Activated naive CD4-positive, alpha-beta T cell treated with anti-CD3 and anti-CD28 coated beads, Interleukin-2, amount 10 ng/mL, durations not matched to agents 7 days and 5 days (primary cell): ENCODE measurements at regions not wholly inside any gene's neighbourhood (a gene's known extent, or its start where the extent isn't known, plus 50 kb on each side); places are given as distances from the start of the nearest gene placed in this dataset.

Experiments used
- CTCF ChIA-PET: fragments of 350-600 bp; sonication (Branson Sonifier 250); formaldehyde crosslinking; loops from one replicate; lab custom pipeline; 2021; ENCODE audit warnings: antibody characterized with exemption; lab: Charles Lee
- DNase-seq: peaks from one replicate; pipeline ENCODE4 v3.0.0-alpha.2; 2020
- H3K27ac Mint-ChIP-seq: one replicate; pipeline ENCODE4 v1.8.0; 2021; ENCODE audit warnings: mild to moderate bottlenecking, moderate library complexity, mixed read lengths
- H3K27me3 Mint-ChIP-seq: one replicate; pipeline ENCODE4 v1.8.0; 2021; ENCODE audit warnings: mild to moderate bottlenecking, mixed read lengths
- H3K36me3 Mint-ChIP-seq: one replicate; pipeline ENCODE4 v1.8.0; 2021; ENCODE audit warnings: mixed read lengths
- H3K4me1 Mint-ChIP-seq: one replicate; pipeline ENCODE4 v1.8.0; 2021; ENCODE audit warnings: mixed read lengths
- H3K4me3 Mint-ChIP-seq: one replicate; pipeline ENCODE4 v1.8.0; 2021; ENCODE audit warnings: mild to moderate bottlenecking, moderate library complexity, mixed read lengths
- H3K9me3 Mint-ChIP-seq: one replicate; pipeline ENCODE4 v1.8.0; 2021; ENCODE audit warnings: mixed read lengths

DNA sequence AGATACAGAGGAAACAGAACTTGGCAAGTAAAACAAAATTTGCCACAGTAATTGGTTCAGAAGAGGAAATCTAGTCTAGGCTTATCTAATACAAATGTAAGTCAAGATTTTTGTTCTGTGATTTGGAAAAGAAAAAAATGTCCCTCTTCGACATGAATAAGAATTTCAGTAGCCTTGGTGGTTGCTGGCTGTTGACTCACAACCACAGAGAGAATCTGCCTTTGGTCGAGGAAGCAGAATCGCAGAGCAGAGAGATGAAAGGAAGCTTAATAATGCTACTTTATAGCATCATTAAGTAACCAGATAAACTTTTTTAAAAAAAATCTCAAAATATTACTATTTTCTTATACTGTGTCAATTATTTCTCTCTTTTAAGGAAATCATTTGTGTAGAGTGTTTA, 1096.6 kb downstream of the FLRT2 start:
- H3K9me3 Mint-ChIP-seq = peaks cover 4% of the 10 kb centered on the region
- no peaks in the 10 kb centered on the region for H3K36me3 Mint-ChIP-seq
- H3K4me1 Mint-ChIP-seq = no peaks in the 10 kb centered on the region
- DNase-seq = no peak
- no peak overlapping the region for H3K4me3 Mint-ChIP-seq
- CTCF ChIA-PET = no interaction called here
- H3K27me3 Mint-ChIP-seq = no peaks in the 10 kb centered on the region
- no peak overlapping the region for H3K27ac Mint-ChIP-seq

DNA sequence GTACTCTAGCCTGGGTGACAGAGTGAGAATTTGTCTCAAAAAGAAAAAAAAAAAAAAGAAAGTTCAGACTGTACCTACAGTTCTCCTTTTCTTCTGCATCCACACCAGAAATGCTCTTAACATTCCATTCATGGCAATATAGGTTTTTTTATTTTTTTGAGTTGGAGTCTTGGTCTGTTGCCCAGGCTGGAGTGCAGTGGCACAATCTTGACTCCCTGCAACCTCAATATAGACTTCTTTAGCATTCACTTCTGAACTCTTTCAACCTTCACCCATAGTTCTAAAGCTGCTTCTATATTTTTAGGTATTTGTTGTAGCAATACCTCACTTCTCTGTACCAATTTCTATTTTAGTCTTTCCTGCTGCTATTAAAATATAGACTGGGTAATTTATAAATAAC, 1095.7 kb downstream of the FLRT2 start:
- Mint-ChIP-seq H3K4me1 (no peaks in the 10 kb centered on the region), H3K36me3 (no peaks in the 10 kb centered on the region), H3K9me3 (peaks cover 4% of the 10 kb centered on the region), H3K27me3 (no peaks in the 10 kb centered on the region), H3K27ac (no peak overlapping the region), H3K4me3 (no peak overlapping the region)
- CTCF ChIA-PET = no interaction called here
- no peak for DNase-seq

DNA sequence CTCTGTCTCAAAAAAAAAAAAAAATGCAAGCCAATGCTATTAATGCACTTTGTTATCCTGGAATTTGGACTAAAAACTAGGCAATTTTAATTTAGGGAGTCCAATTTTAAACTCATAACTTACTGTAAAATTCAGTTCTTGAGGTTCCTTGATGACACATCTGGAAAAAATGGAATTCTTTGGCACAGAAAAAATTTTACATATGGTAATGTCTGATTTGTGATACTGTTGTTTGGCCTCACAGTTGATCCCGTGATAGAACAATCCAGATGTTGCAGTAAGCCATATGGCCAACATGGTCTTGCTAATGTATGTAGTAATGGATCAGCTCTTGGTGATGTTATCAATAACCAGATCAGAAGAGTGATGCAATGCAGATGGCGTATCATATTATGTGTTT, 1089.8 kb downstream of the FLRT2 start:
- Mint-ChIP-seq H3K27me3 (no peaks in the 10 kb centered on the region), H3K9me3 (peaks cover 2% of the 10 kb centered on the region), H3K27ac (no peak overlapping the region), H3K4me1 (no peaks in the 10 kb centered on the region), H3K4me3 (no peak overlapping the region), H3K36me3 (no peaks in the 10 kb centered on the region)
- CTCF ChIA-PET = no interaction called here
- DNase-seq = no peak

DNA sequence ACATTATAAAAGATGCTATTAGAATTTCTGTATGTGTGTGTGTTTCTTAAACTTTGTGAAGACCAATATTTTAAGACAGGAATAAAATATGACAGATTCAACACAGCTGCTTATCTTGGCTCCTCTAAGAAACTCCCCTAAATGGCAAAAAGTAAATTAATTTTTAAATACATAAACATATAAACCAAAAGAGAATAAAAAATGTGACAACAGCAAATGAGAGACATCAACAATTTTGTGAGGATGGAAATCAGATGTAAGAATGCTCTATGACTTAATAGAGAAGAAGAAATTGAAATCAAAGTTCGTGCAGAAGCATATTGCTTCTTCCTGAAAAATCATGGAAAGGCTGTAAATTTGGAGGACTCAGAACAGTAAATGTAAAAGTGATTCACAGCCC, 1083.8 kb downstream of the FLRT2 start:
- Mint-ChIP-seq H3K9me3 (peaks cover 2% of the 10 kb centered on the region), H3K27me3 (no peaks in the 10 kb centered on the region), H3K4me3 (no peak overlapping the region), H3K36me3 (no peaks in the 10 kb centered on the region), H3K27ac (no peak overlapping the region), H3K4me1 (no peaks in the 10 kb centered on the region)
- DNase-seq = no peak
- CTCF ChIA-PET = no interaction called here

DNA sequence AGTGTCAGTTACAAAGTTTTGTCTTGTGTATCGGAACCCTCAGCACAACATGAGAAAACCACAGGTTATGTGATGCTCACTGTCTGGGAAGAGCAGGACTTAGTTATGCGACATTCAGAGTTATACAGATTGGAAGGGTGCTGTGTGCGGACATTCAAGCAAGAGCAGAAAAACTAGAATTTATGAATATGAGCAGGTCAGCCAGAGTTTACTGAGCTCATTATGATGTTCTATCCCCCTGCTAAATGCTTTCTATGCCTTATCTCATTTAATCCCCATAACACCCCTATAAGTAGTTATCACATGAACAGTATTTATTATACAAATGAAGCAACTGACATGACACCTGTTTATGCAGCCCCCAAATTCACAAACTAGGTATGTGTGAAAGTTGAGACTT, 1083.2 kb downstream of the FLRT2 start:
- H3K27me3 Mint-ChIP-seq = no peaks in the 10 kb centered on the region
- DNase-seq = no peak
- CTCF ChIA-PET = no interaction called here
- no peak overlapping the region for H3K4me3 Mint-ChIP-seq
- H3K27ac Mint-ChIP-seq = no peak overlapping the region
- H3K4me1 Mint-ChIP-seq = no peaks in the 10 kb centered on the region
- no peaks in the 10 kb centered on the region for H3K36me3 Mint-ChIP-seq
- peaks cover 2% of the 10 kb centered on the region for H3K9me3 Mint-ChIP-seq

DNA sequence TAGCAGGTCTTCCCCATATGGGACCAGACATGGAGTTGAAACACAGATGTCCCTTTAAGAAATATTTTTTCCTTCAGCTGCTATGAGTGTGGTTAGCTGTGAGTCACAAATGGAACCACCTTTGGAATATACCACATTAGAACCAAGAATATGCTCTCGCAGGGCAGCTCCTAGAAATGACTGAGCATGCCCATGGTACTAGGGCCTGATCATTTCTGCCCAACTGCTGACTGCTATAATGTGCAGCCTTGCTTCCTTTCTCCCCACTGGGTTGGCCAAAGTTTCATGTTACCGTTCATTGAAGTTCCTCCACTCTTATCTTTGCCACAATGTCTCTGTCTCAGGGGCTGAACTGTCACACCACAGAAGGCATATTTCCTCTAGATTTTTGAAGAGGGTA, 1074.6 kb downstream of the FLRT2 start:
- Mint-ChIP-seq H3K9me3 (peaks cover 11% of the 10 kb centered on the region), H3K27ac (no peak overlapping the region), H3K36me3 (no peaks in the 10 kb centered on the region), H3K4me1 (no peaks in the 10 kb centered on the region), H3K4me3 (no peak overlapping the region), H3K27me3 (no peaks in the 10 kb centered on the region)
- CTCF ChIA-PET = no interaction called here
- DNase-seq = no peak

DNA sequence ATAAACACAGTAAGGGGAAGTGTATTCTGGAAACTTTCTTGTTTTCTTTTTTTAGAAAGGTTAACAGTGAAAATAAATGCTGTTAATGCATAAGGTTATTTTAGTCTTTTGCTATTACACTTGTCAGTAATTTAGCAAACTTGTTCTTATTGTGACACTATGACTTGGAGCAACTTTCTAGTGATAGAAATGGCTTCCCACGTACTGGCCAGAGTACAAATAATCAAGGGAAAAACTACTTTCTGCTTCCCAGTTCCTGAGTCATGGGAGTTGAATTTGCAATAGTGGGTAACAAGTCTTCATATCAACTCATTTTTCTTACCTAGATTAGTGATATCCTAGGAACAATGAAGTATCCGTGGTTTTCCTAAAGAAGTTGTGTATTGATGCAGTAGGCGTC, 1072.3 kb downstream of the FLRT2 start:
- Mint-ChIP-seq H3K27me3 (no peaks in the 10 kb centered on the region), H3K36me3 (no peaks in the 10 kb centered on the region), H3K4me3 (no peak overlapping the region), H3K27ac (no peak overlapping the region), H3K4me1 (no peaks in the 10 kb centered on the region), H3K9me3 (peaks cover 11% of the 10 kb centered on the region)
- DNase-seq = no peak
- CTCF ChIA-PET = no interaction called here

DNA sequence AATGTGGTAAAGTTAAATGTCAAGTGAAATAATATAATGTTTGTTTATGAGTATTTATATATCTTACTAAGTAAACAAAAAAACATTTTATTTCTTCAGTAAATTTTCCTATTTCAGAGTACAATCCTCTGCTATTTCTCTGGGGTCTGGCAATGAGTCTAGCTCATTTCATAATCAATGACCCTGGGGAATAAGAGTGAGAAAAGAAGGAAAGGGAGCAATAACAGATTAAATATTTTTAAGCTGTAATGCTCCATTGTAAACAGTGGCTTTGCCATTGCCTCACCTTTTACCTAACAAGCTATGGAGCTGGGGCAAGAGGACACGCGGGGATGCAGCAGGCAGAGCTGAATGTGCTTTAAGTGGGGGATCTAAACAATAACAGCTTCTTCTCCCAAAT, 1071.9 kb downstream of the FLRT2 start:
- DNase-seq = no peak
- H3K36me3 Mint-ChIP-seq = no peaks in the 10 kb centered on the region
- no peak overlapping the region for H3K27ac Mint-ChIP-seq
- peaks cover 11% of the 10 kb centered on the region for H3K9me3 Mint-ChIP-seq
- no peaks in the 10 kb centered on the region for H3K4me1 Mint-ChIP-seq
- no peaks in the 10 kb centered on the region for H3K27me3 Mint-ChIP-seq
- H3K4me3 Mint-ChIP-seq = no peak overlapping the region
- CTCF ChIA-PET = no interaction called here

DNA sequence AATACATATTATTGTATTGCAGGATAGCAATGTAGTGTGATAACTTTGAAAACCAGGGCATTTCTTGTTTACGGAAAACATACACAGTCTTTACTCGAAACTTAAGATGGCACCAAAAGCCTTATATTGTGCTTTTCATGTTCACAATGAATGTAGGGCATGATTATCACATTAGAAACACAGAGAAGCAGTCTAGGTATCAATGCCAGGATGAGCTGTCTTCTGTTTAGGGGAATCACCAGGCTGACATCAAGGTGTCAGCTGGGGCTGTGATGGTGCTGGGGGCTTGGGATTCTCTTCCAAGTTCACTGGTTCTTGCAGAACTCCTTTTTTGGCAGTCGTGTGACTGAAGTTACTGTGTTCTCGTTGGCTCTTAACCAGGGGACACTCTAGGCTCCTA, 1067.3 kb downstream of the FLRT2 start:
- CTCF ChIA-PET = no interaction called here

DNA sequence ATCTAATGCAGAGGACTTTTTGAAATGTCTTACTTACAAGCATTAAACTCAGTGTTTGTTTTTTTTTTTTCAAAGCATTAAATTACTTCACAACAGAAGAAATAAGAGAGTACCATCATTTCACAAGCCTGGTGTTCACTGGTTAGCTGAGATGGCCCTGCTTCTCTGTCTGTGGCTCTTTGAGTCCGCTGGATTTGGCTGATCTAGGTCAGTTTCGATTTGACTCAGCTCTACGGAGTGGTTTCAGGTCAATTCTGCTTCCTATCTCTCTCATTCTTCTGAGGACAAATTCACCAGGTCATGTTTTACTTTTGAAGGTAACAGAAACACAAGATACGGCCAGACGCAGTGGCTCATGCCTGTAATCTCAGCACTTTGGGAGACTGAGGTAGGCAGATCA, 1066.1 kb downstream of the FLRT2 start:
- Mint-ChIP-seq H3K4me1 (no peaks in the 10 kb centered on the region), H3K36me3 (no peaks in the 10 kb centered on the region), H3K27ac (no peak overlapping the region), H3K4me3 (no peak overlapping the region), H3K27me3 (no peaks in the 10 kb centered on the region), H3K9me3 (peaks cover 6% of the 10 kb centered on the region)
- no peak for DNase-seq
- CTCF ChIA-PET = no interaction called here

More for the DNA sequence above, 1067.3 kb downstream of the FLRT2 start:
- Mint-ChIP-seq H3K4me1 (no peaks in the 10 kb centered on the region), H3K9me3 (peaks cover 6% of the 10 kb centered on the region), H3K36me3 (no peaks in the 10 kb centered on the region), H3K27me3 (no peaks in the 10 kb centered on the region), H3K4me3 (no peak overlapping the region), H3K27ac (no peak overlapping the region)
- DNase-seq = no peak

DNA sequence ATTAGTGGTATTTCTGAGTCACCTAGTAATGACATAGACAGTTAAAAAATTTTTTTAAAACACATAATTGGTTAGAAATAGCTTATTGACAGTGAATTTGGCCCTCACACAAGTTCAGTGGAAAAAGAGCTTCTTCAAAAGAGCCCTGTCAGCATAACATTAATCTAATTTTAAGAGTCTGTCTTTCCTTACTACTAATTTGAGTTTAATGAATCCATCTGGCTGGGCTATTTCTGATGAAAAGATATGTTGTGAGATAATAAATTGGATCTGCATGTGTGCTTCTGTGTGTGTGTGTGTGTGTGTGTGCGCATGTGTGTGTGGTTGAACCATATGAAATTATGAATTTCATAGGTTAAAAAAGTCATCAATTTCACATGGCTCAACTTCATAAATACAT, 1045.2 kb downstream of the FLRT2 start:
- no peak overlapping the region for H3K27ac Mint-ChIP-seq
- H3K4me3 Mint-ChIP-seq = no peak overlapping the region
- H3K36me3 Mint-ChIP-seq = no peaks in the 10 kb centered on the region
- CTCF ChIA-PET = no interaction called here
- peaks cover 4% of the 10 kb centered on the region for H3K9me3 Mint-ChIP-seq
- no peaks in the 10 kb centered on the region for H3K4me1 Mint-ChIP-seq
- H3K27me3 Mint-ChIP-seq = no peaks in the 10 kb centered on the region
- DNase-seq = no peak

DNA sequence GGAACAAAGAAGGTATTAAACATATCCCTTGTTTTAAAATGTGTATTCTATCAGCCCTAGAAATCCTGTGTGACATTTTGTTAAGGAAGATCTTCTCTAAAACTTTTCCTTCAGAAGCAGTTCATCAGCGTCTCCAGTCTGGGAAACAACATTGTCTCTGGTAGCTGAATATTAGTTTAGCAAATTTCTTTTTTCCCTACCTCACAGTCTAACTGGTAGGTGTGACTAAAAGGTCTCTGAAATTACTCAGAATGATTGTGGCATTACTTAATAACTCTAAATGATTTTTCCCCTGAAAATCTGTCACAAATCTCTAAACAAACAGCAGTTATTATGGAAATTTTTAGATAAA, 1044.8 kb downstream of the FLRT2 start:
- CTCF ChIA-PET = no interaction called here
- Mint-ChIP-seq H3K27ac (no peak overlapping the region), H3K4me3 (no peak overlapping the region), H3K9me3 (peaks cover 4% of the 10 kb centered on the region), H3K27me3 (no peaks in the 10 kb centered on the region), H3K36me3 (no peaks in the 10 kb centered on the region), H3K4me1 (no peaks in the 10 kb centered on the region)
- DNase-seq = no peak

DNA sequence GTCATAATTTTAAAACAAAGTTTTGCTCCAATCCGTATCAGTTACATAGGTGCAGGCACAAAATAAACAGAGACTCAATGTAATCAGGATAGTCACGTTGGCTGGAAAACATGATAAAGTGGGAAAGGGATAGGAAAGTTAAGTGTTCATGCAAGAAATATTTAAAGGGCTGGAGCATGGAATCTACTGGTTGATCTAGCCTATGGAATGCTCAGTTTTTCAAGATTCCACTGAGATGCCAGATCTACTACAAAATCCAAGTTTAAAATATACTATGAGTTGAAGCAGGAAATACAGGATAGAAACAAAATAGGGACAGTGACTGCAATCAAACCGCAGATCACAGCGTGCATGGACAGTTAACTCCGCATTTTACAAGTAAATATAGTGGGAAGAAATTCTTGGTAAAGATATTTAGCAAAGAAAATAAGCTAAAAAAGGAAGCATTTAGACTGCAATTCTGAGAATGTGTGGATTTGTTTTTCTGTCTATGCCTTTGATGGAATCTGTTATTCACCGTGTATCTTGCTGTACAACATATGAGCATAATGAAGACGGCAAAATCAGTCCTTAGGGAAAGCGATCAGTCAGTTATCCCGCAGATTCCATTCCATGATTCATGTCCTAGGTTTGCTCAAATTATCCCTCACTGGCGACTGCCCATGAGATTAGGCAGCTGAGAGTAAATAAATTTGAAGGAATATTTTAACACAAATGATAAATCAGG, 1044.3 kb downstream of the FLRT2 start:
- H3K36me3 Mint-ChIP-seq = no peaks in the 10 kb centered on the region
- CTCF ChIA-PET = no interaction called here
- DNase-seq = no peak
- no peak overlapping the region for H3K27ac Mint-ChIP-seq
- no peaks in the 10 kb centered on the region for H3K4me1 Mint-ChIP-seq
- no peak overlapping the region for H3K4me3 Mint-ChIP-seq
- no peaks in the 10 kb centered on the region for H3K27me3 Mint-ChIP-seq
- peaks cover 4% of the 10 kb centered on the region for H3K9me3 Mint-ChIP-seq

DNA sequence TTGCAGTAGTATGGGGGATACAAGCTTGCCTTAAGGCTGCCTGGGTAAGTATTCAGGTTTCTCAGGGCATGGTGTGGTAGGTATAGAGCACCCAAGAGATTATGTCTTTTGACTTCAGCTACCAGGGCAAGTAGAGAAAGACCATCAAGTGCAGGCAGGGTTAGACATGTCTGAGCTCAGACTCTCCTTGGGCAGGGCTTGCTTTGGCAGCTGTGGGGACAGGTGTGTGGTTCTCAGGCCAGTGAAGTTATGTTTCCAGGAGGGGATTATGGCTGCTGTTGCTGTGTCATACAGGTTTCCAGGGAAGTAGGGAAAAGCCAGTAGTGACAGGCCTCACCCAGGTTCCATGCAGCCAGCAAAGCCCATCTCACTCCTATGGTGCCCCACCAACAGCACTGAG, 1040.4 kb downstream of the FLRT2 start:
- no peaks in the 10 kb centered on the region for H3K9me3 Mint-ChIP-seq
- CTCF ChIA-PET = no interaction called here

DNA sequence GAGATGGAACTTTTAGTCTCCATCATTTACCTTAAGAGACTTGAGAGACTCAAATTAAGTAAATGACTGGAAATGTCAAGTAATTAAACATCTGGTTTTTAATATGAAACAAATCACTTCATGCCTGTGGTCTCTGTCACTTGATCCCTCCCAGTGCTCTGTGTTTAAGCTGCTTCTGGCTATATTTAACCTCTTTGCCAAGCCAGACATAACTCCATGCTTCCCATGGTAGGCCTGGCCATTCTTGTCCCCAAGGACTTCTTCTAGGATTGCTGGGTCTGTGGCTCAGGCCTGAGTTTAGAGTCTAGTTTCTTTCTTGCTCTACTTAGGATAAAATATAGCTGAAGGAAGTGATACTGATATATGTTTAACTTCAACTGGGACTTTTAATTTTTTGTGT, 1013.6 kb downstream of the FLRT2 start:
- H3K4me1 Mint-ChIP-seq = no peaks in the 10 kb centered on the region
- DNase-seq = no peak
- H3K36me3 Mint-ChIP-seq = no peaks in the 10 kb centered on the region
- CTCF ChIA-PET = no interaction called here
- no peak overlapping the region for H3K4me3 Mint-ChIP-seq
- peaks cover 5% of the 10 kb centered on the region for H3K9me3 Mint-ChIP-seq
- no peaks in the 10 kb centered on the region for H3K27me3 Mint-ChIP-seq
- H3K27ac Mint-ChIP-seq = no peak overlapping the region

More for the DNA sequence above, 1040.4 kb downstream of the FLRT2 start:
- no peak for DNase-seq
- Mint-ChIP-seq H3K4me3 (no peak overlapping the region), H3K27ac (no peak overlapping the region), H3K27me3 (no peaks in the 10 kb centered on the region), H3K36me3 (no peaks in the 10 kb centered on the region), H3K4me1 (no peaks in the 10 kb centered on the region)

DNA sequence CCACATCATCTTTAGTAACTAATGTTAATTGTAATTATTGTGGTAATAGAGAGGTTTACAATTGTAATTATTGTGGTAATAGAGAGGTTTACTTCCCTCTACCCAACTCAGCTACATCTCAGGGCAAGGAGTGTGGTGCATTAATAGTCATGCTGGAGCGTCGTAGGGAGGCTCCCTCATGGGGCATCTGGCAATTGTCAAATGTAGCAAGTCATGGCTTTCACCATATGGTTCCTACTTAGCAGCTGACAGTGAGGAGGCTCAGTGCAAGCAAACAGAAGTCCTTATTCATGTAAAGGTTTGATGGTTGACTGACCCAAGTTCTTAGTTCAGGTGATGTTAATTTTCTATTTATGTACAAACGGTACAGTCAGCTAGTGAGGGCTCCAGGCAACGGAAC, 1012.0 kb downstream of the FLRT2 start:
- CTCF ChIA-PET = interaction anchor here (0.6 kb wide), 1 partner anchor 13 kb away, joined by 3 read pairs; no protein-coding TSS in a partner anchor
- Mint-ChIP-seq H3K27me3 (no peaks in the 10 kb centered on the region), H3K4me3 (no peak overlapping the region), H3K27ac (no peak overlapping the region), H3K36me3 (no peaks in the 10 kb centered on the region), H3K9me3 (peaks cover 5% of the 10 kb centered on the region), H3K4me1 (no peaks in the 10 kb centered on the region)
- DNase-seq = no peak
